ENCODE measurements at regions not wholly inside any gene's neighbourhood (a gene's known extent, or its start where the extent isn't known, plus 50 kb on each side); places are given as distances from the start of the nearest gene placed in this dataset.

DNA sequence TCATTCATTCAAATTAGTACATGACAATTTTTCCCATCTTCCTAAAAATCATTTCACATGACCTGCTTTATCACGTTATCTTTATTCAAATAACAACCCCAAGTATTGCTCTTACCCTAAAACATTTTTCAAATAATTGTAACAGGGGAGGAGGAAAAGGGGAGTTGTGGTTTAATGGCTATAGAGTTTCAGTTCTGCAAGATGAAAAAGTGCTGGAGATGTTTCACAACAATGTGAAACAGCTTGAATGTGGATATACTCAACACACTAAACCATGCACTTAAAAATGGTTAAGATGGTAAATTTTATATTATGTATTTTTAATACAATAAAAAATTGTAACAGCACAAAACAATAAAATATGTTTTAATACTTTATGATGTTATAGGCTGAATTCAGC, 161.6 kb upstream of the GUCY1A2 start:
- TF ChIP-seq, protein P1, sequence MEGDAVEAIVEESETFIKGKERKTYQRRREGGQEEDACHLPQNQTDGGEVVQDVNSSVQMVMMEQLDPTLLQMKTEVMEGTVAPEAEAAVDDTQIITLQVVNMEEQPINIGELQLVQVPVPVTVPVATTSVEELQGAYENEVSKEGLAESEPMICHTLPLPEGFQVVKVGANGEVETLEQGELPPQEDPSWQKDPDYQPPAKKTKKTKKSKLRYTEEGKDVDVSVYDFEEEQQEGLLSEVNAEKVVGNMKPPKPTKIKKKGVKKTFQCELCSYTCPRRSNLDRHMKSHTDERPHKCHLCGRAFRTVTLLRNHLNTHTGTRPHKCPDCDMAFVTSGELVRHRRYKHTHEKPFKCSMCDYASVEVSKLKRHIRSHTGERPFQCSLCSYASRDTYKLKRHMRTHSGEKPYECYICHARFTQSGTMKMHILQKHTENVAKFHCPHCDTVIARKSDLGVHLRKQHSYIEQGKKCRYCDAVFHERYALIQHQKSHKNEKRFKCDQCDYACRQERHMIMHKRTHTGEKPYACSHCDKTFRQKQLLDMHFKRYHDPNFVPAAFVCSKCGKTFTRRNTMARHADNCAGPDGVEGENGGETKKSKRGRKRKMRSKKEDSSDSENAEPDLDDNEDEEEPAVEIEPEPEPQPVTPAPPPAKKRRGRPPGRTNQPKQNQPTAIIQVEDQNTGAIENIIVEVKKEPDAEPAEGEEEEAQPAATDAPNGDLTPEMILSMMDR (IDR thresholded peaks at IDR 0.05; ENCODE audit: borderline replicate concordance, extremely low read depth, low read length, poor library complexity, severe bottlenecking), result no peak
- TF ChIP-seq EZH2 (IDR thresholded peaks at IDR 0.05; ENCODE audit: borderline replicate concordance, low read depth, low read length, severe bottlenecking), result no peak
